HG03175 (cell line): ENCODE measurements at regions not wholly inside any gene's neighbourhood (a gene's known extent, or its start where the extent isn't known, plus 50 kb on each side); places are given as distances from the start of the nearest gene placed in this dataset.

Experiments used
- ATAC-seq: cut with Tn5 transposase; IDR thresholded peaks from one replicate; pipeline ENCODE4 v1.9.1; 2021; ENCODE audit warnings: mild to moderate bottlenecking, moderate library complexity; ENCODE audit not compliant: unreplicated experiment

GRCh38 chr18:24663026-24663425, 202.6 kb downstream of the HRH4 start:
- no peak for ATAC-seq

- ATAC-seq: no peak
Measured at GRCh38 chr18:24669015-24669414, 208.6 kb downstream of the HRH4 start.

GRCh38 chr18:24669502-24669901, 209.1 kb downstream of the HRH4 start:
- no peak for ATAC-seq

GRCh38 chr18:24672165-24672941, 211.9 kb downstream of the HRH4 start:
- ATAC-seq: no peak

GRCh38 chr18:24674200-24674599, 213.8 kb downstream of the HRH4 start:
- ATAC-seq: no peak

GRCh38 chr18:24674605-24675004, 214.2 kb downstream of the HRH4 start:
- no peak for ATAC-seq

- ATAC-seq: no peak
Measured at GRCh38 chr18:24677011-24677410, 216.6 kb downstream of the HRH4 start.

- no peak for ATAC-seq
Measured at GRCh38 chr18:24678107-24678506, 217.7 kb downstream of the HRH4 start.

GRCh38 chr18:24678626-24679025, 218.2 kb downstream of the HRH4 start:
- ATAC-seq: no peak

- no peak for ATAC-seq
Measured at GRCh38 chr18:24679062-24679461, 218.6 kb downstream of the HRH4 start.

- ATAC-seq: no peak
Measured at GRCh38 chr18:24683925-24684324, 223.5 kb downstream of the HRH4 start.

- no peak for ATAC-seq
Measured at GRCh38 chr18:24685254-24685959, 225.0 kb downstream of the HRH4 start.

- no peak for ATAC-seq
Measured at GRCh38 chr18:24695168-24695567, 234.7 kb downstream of the HRH4 start.

- no peak for ATAC-seq
Measured at GRCh38 chr18:24702001-24702515, 241.6 kb downstream of the HRH4 start.

- ATAC-seq: no peak
Measured at GRCh38 chr18:24703316-24703715, 242.9 kb downstream of the HRH4 start.

GRCh38 chr18:24704946-24705630, 244.7 kb downstream of the HRH4 start:
- ATAC-seq: no peak

- ATAC-seq: no peak
Measured at GRCh38 chr18:24710474-24710873, 250.0 kb downstream of the HRH4 start.

- ATAC-seq: no peak
Measured at GRCh38 chr18:24719791-24720190, 259.4 kb downstream of the HRH4 start.

- ATAC-seq: no peak
Measured at GRCh38 chr18:24721388-24721787, 261.0 kb downstream of the HRH4 start.

- ATAC-seq: no peak
Measured at GRCh38 chr18:24725644-24726415, 265.4 kb downstream of the HRH4 start.
